ENCODE measurements at regions not wholly inside any gene's neighbourhood (a gene's known extent, or its start where the extent isn't known, plus 50 kb on each side); places are given as distances from the start of the nearest gene placed in this dataset.

DNA sequence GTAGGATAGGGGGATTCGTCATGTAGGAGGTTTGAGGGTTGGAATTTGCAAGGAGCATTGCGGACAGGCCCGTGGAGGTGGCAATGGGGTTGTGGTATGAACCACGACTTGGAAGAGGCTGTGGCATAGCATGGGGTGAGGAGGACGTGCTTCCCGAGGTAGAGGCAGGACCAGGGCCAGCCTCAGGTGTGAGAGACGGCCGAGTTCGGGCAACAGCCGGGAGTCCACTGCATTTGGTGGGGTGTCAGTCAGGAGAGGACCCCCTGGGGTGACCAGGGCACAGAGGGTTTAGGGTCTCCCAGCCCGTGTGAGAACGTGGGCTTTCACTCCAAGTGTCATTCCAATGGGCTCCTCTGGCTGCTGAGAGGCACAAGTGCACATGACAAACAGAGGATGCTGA, 339.0 kb downstream of the EIPR1 start:
- no peak for TF ChIP-seq POLR2A (IDR thresholded peaks at IDR 0.05)
- TF ChIP-seq, protein P1, sequence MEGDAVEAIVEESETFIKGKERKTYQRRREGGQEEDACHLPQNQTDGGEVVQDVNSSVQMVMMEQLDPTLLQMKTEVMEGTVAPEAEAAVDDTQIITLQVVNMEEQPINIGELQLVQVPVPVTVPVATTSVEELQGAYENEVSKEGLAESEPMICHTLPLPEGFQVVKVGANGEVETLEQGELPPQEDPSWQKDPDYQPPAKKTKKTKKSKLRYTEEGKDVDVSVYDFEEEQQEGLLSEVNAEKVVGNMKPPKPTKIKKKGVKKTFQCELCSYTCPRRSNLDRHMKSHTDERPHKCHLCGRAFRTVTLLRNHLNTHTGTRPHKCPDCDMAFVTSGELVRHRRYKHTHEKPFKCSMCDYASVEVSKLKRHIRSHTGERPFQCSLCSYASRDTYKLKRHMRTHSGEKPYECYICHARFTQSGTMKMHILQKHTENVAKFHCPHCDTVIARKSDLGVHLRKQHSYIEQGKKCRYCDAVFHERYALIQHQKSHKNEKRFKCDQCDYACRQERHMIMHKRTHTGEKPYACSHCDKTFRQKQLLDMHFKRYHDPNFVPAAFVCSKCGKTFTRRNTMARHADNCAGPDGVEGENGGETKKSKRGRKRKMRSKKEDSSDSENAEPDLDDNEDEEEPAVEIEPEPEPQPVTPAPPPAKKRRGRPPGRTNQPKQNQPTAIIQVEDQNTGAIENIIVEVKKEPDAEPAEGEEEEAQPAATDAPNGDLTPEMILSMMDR (IDR thresholded peaks at IDR 0.05) = no peak

Data from uterus (tissue), 2 donors.